Stimulated activated CD8-positive, alpha-beta memory T cell treated with anti-CD3 and anti-CD28 coated beads, Interleukin-12 subunit alpha, Interleukin-12 subunit beta, amount 100 ng/mL, for 4 hours (primary cell): ENCODE measurements at regions not wholly inside any gene's neighbourhood (a gene's known extent, or its start where the extent isn't known, plus 50 kb on each side); places are given as distances from the start of the nearest gene placed in this dataset.

Source experiments
- DNase-seq: peaks from one replicate; pipeline ENCODE4 v3.0.0-alpha.2; 2020; ENCODE audit warnings: low read depth

GRCh38 chr3:124092811-124093210, 100.9 kb upstream of the ROPN1 start:
- no peak for DNase-seq

GRCh38 chr3:124094496-124094895, 102.6 kb upstream of the ROPN1 start:
- no peak for DNase-seq

- DNase-seq: no peak
Measured at GRCh38 chr3:124097362-124098131, 105.6 kb upstream of the ROPN1 start.

GRCh38 chr3:124101643-124102042, 109.7 kb upstream of the ROPN1 start:
- no peak for DNase-seq

GRCh38 chr3:124107104-124107890, 115.4 kb upstream of the ROPN1 start:
- no peak for DNase-seq

GRCh38 chr3:124108446-124108845, 116.5 kb upstream of the ROPN1 start:
- no peak for DNase-seq

DNA sequence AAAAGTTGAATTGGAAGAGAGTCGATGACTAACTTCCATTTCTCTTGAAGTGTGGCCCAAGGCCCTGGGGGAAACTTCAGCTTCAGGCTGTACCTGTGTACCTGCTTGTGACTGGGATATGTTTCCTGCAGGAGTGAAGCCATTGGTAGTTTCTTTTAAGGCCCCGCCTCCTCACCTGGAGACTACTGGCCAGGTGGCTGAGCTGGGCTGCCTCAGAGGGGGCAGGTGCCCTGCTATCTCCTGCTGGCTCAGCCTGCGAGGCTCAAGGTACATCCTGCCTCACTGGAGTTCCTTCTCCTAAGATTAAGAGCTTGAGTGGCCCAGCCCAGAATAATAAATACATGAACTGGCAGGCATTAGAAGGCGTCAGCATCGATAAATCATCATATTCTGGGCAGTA, 121.6 kb upstream of the ROPN1 start:
- no peak for DNase-seq

- no peak for DNase-seq
Measured at GRCh38 chr3:124115279-124115678, 123.4 kb upstream of the ROPN1 start.

- no peak for DNase-seq
Measured at GRCh38 chr3:124115956-124116355, 124.0 kb upstream of the ROPN1 start.

GRCh38 chr3:124116906-124117305, 125.0 kb upstream of the ROPN1 start:
- DNase-seq: no peak

GRCh38 chr3:124117486-124117885, 125.6 kb upstream of the ROPN1 start:
- DNase-seq: no peak

GRCh38 chr3:124118397-124118796, 126.5 kb upstream of the ROPN1 start:
- DNase-seq: no peak

DNA sequence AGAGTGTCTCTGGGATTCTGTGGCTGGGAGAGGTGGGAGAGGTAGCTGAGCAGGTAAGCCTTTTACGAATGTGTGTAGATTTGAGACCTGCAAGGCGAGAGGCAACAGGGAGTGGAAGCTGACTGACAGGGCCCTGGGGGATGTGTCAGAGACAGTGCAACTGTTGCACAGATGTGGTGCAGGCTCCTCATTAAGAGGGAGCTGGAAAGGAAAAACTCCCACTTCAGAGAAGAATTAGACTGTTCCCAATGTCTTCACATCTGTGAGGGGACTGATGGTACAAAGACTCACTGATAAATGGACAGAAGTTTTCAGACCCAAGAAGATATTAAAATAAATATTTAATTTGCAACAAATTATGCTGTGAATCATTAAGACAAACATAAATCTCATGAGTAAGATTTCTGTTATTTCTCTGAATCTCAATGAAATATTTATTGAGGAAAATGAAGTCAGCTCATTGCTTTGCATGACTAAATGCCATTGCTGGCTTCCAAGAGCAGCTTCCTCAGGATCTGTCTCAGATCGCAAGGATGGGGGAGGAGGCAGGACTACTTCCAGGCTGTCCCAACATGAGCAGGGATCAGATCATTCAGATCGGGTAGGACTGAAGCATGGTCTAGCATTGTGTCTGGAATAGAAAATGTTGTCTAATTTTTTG, 127.3 kb upstream of the ROPN1 start:
- no peak for DNase-seq

DNA sequence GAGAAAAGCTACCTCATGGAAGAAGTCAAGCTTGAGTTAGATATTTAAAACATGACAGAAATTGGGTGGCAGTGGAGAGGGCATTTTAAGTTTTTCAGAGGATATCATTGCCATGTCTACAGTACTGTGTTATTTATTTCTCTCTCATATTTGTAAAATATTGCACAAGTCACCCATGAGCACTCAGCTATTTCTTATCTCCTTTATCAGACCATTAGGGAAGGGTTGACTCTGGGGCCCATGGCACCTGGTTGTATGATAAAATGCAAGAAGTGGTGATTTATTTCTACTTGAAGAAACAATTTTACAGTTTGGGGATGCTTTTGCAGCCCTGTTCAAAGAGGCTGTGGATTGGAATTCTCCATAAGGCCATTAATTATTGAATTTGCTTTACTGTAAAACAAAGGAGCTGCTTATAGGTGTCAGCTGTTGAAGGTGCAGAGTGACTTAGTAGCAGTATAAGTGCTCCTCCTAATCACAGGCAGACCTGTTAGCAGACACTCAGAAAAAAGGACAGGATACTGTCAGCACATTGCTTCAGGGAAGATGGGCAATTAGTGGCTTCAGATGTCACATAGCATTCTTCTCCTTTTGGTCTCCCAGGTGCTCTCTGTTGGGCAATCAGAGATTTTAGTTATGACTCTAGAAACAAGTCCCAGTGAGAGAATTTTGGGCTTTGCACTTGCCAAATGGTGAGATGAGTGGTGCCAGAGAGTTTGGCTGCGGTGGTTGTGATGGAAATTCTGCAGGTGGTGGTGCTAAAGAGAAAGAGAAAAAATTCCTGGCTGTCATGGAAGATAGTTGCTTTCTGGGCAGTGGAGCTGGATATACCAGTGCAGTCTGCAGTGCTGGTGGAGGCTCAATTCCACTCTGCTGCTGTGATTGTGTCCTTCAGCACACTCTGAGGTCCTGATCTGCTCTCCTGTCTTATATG, 129.7 kb upstream of the ROPN1 start:
- no peak for DNase-seq

DNA sequence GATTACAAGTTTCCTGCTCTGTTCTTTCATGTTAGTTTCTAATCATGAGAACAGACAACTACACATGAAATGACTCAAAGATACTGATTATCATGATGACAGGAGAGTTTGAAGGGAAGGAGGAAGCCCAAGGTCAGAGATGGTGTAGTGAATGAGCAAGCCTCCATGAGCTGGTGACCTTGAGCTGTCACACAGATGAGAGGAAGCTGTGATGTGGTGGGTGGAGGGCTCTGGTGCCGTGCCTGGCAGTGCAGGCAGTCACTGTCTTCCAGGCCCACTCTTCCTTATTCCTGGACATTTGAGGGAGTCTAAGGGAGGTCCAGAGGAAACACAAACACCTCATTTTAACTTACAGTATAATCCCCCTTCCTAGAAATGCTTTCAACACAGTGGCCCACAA, 133.4 kb upstream of the ROPN1 start:
- no peak for DNase-seq

DNA sequence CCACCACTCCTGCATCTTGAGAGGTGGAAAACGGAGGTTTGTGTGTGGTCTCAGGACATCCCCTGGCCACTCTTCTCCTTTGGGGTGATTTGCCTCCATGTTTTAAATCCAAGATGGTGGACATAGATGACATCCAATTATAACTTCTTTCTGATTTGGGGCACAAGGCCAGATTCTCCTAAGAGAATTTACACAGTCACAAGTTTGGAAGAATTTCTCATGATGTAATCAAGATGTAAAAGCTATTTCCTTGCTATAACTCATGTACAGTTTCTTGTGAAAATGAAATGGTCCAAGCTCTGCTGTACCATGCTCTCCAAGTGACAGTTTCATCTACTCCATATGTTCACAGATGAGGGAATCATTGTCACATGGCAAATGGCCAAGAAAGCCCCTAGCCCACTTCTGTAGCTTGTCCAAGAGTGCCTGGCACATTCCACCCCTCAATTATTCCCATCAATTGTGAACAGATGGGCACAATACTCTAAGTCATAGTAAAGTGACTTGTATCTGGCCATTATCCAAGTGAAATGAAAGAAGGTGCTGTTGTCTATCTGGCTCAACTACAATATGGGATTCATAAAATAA, 134.6 kb upstream of the ROPN1 start:
- no peak for DNase-seq

DNA sequence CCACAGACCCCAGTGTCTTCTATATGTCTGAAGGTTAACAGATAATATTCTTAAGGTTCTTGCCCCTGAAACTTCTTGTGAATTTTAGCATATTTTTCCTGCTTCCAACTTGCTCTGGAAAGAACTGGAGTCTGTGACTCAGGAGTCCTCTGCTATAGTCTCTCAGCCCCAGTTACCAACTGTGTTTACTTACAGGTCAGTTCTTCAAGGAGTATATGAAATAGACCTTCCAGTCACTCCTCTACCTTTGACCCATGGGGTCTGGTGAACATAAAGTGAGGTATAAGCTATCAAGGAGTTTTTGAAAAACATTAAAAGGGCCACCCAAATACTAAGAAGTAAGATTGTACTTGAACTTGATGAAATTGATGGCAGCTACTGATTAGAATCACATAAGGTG, 139.2 kb upstream of the ROPN1 start:
- DNase-seq: no peak

DNA sequence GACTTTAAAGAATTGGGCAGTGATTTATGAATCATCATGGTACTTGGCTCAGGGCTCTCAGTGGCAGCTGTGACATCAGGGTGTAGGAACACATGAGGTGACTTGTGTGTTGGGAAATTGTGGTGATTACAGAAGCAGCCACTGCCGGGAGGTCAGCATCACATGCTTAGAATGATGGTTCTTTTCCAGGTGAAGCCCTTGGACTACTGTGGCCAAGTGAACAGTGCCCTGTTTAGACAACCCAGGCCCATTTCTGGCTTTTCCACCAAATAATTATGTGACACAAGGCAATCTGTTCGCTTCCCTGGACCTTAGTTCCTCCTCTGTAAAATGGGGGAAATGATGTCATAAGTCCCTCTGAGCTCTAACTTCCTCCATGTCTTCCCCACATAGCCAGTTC, 139.7 kb upstream of the ROPN1 start:
- no peak for DNase-seq

DNA sequence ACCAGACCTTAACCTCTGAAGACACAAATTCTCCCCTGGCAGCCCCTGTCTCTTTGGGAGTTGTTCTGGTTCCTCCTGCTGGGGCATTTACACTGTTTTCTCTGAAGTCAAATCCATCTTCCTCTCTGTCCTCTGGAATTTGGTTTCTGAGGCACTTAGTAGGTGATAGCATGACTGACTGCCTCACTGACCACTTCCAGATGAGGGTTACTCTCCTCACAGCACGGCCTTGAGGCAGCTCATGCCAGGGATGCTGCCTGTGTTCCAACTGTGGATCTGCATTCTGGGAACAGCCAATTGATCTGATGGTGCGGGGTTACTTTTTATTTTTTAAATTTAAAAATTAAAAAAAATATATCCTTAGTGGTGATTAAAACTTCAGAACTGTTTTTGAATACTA, 140.9 kb upstream of the ROPN1 start:
- no peak for DNase-seq

- DNase-seq: no peak
Measured at GRCh38 chr3:124133366-124133940, 141.5 kb upstream of the ROPN1 start.

GRCh38 chr3:124137216-124137615, 145.3 kb upstream of the ROPN1 start:
- no peak for DNase-seq
